ENCODE measurements at regions not wholly inside any gene's neighbourhood (a gene's known extent, or its start where the extent isn't known, plus 50 kb on each side); places are given as distances from the start of the nearest gene placed in this dataset.

DNA sequence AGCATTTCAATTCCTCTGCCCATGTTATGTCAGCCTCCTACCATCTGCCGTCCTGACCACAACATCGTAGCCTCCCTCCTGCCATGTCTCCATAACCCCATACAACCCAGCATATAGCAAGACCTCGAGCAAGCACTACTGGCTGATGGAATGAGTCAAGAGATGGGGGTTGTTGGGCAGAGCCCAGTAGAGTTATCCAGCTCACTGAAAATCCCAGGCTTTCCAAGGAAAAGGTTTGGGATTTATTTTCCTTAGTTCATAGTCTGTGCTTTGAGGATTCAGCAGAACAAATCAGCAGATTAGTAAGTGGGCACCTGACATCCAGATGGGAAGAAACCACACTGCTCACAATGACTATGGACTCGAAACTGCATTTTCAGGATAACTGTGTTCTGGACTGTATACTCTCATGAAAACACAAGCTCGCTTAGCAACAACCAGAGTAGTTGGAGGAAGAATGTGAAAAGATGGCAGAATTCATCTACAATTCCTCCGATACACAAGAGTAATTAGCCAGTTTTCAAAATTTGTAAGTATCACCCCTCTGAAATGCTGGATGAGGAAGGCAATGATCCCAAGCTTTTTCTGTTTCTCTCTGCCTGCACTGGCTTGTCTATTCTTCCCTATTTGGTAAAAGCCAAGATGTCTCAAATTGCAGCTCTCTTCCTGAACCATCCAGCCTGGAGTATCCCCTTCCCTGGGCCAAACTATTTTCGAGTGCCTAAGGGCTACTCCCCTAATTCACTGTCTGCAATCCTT, 186.2 kb upstream of the TBL1X start:
- Mint-ChIP-seq H3K27ac (no peak overlapping the region), H3K4me1 (ENCODE audit: unreplicated experiment) (no peaks in the 10 kb centered on the region), H3K27me3 (no peaks in the 10 kb centered on the region), H3K4me3 (peak overlapping the region; percentile 6), H3K9me3 (peaks cover 9% of the 10 kb centered on the region), H3K36me3 (no peaks in the 10 kb centered on the region)
- TF ChIP-seq, protein P1, sequence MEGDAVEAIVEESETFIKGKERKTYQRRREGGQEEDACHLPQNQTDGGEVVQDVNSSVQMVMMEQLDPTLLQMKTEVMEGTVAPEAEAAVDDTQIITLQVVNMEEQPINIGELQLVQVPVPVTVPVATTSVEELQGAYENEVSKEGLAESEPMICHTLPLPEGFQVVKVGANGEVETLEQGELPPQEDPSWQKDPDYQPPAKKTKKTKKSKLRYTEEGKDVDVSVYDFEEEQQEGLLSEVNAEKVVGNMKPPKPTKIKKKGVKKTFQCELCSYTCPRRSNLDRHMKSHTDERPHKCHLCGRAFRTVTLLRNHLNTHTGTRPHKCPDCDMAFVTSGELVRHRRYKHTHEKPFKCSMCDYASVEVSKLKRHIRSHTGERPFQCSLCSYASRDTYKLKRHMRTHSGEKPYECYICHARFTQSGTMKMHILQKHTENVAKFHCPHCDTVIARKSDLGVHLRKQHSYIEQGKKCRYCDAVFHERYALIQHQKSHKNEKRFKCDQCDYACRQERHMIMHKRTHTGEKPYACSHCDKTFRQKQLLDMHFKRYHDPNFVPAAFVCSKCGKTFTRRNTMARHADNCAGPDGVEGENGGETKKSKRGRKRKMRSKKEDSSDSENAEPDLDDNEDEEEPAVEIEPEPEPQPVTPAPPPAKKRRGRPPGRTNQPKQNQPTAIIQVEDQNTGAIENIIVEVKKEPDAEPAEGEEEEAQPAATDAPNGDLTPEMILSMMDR (conservative IDR thresholded peaks at IDR 0.05) = no peak
- DNase-seq (ENCODE audit: extremely low spot score, unreplicated experiment) = no peak

DNA sequence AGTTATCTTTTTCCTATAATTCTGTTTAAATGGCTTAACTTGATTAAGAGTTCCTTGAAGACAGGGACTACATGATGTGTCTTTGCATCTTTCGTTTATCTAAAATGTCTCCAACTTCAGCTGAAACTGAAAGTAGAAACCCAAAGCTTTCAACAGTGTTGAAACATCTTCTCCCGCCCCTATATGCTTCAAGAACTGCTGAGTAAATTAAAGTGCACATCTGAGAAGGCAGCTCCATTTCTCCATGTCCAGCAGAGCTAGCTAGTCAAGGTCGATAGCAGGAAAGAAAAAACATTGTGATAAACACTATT, 185.7 kb upstream of the TBL1X start:
- Mint-ChIP-seq H3K9me3 (peaks cover 9% of the 10 kb centered on the region), H3K4me1 (ENCODE audit: unreplicated experiment) (no peaks in the 10 kb centered on the region), H3K27ac (no peak overlapping the region), H3K36me3 (no peaks in the 10 kb centered on the region), H3K27me3 (no peaks in the 10 kb centered on the region), H3K4me3 (peak overlapping the region; percentile 6)
- TF ChIP-seq, protein P1 (conservative IDR thresholded peaks at IDR 0.05) = no peak
- no peak for DNase-seq (ENCODE audit: extremely low spot score, unreplicated experiment)

DNA sequence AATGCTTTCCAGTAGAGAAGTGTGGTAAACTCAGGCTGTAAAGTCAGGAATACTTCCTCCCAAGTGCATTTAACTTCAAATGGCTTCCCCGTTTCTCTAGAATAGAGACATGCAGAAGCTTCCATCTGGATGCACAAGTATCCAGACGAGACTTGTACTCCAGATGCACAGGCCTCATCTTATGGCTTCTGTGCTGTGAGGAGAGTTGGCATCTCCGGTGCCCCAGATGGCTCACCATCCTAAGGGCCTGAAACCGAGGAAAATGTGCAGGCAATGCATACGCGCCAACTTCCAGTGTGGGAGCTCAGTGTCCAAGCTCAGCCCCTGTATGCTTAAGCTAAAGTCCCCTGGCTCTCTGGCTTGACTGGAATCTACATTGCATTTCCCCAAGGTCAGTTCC, 184.0 kb upstream of the TBL1X start:
- peaks cover 9% of the 10 kb centered on the region for H3K9me3 Mint-ChIP-seq
- no peak overlapping the region for H3K4me3 Mint-ChIP-seq
- H3K27me3 Mint-ChIP-seq = no peaks in the 10 kb centered on the region
- H3K27ac Mint-ChIP-seq = no peak overlapping the region
- no peaks in the 10 kb centered on the region for H3K4me1 Mint-ChIP-seq (ENCODE audit: unreplicated experiment)
- no peak for DNase-seq (ENCODE audit: extremely low spot score, unreplicated experiment)
- TF ChIP-seq, protein P1 (conservative IDR thresholded peaks at IDR 0.05) = no peak
- H3K36me3 Mint-ChIP-seq = no peaks in the 10 kb centered on the region

DNA sequence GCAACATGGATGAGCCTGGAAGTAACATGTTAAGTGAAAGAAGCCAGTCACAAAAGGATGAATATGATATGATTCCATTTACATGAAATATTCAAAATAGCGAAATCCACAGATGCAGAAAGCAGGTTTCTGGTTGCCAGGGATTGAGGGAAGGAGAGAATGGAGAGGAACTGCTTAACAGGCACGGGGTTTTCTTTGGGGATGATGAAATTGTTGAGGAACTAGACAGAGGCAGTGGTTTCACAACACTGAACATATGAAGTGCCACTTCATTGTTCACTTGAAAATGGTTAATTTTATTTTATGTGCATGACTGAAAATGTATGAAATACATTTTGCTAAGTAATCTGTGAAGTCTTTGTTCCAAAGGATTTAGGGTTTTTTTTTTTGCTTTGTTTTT, 182.5 kb upstream of the TBL1X start:
- Mint-ChIP-seq H3K9me3 (peaks cover 6% of the 10 kb centered on the region), H3K27me3 (no peaks in the 10 kb centered on the region), H3K27ac (no peak overlapping the region), H3K4me3 (no peak overlapping the region), H3K36me3 (no peaks in the 10 kb centered on the region), H3K4me1 (ENCODE audit: unreplicated experiment) (no peaks in the 10 kb centered on the region)
- TF ChIP-seq, protein P1 (conservative IDR thresholded peaks at IDR 0.05) = no peak
- no peak for DNase-seq (ENCODE audit: extremely low spot score, unreplicated experiment)

DNA sequence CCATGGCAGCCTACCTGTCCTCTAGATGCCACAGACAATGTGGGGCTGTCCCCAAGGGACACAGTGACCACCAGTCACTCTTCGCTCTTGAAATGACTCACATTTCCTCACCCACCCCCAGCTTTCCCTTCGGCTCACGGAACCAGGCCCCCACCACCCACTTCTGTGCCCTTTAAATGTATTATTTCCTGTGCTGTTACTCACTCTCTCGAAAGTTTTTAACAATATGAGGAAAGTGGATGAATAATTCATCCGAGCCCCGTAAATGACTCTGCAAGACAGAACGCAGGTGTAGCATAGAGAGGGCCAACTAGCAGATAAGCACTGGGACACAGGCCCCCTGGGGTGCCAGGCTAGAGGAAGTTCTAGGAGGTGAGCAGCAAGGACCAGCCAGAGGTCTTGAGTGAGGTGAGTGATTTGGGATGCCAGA, 179.5 kb upstream of the TBL1X start:
- no peak overlapping the region for H3K27ac Mint-ChIP-seq
- no peaks in the 10 kb centered on the region for H3K27me3 Mint-ChIP-seq
- no peaks in the 10 kb centered on the region for H3K4me1 Mint-ChIP-seq (ENCODE audit: unreplicated experiment)
- H3K4me3 Mint-ChIP-seq = no peak overlapping the region
- DNase-seq (ENCODE audit: extremely low spot score, unreplicated experiment) = no peak
- TF ChIP-seq, protein P1 (conservative IDR thresholded peaks at IDR 0.05) = no peak
- H3K36me3 Mint-ChIP-seq = no peaks in the 10 kb centered on the region
- peaks cover 5% of the 10 kb centered on the region for H3K9me3 Mint-ChIP-seq
